Prostate gland (tissue), 2 donors: ENCODE measurements at regions not wholly inside any gene's neighbourhood (a gene's known extent, or its start where the extent isn't known, plus 50 kb on each side); places are given as distances from the start of the nearest gene placed in this dataset.

Experiments used
- POLR2A ChIP-seq: fragments of 450-650 bp; IDR thresholded peaks from one replicate; pipeline ENCODE4 v1.6.1; 2016; ENCODE audit warnings: antibody characterized with exemption, mild to moderate bottlenecking
- POLR2AphosphoS5 ChIP-seq: sonication (generic); formaldehyde crosslinking; IDR thresholded peaks from one replicate; pipeline ENCODE4 v1.6.1; 2017; ENCODE audit warnings: antibody characterized with exemption
- TF ChIP-seq, protein P1 (sequence below), 4 experiments: fragments of 200-600 bp in 2 of 4; fragments of 450-650 bp in 2 of 4; sonication (generic) in 2 of 4; IDR thresholded peaks; 1 replicate in 3 of 4; 2 replicates in 1 of 4; pipeline ENCODE4 v1.5.1; 2016 to 2019; ENCODE audit warnings: antibody characterized with exemption in 4 of 4, mild to moderate bottlenecking in 2 of 4, moderate library complexity in 2 of 4

GRCh38 chr13:24008679-24009078 lies 111.4 kb upstream of the C1QTNF9B start:
- TF ChIP-seq, protein P1, sequence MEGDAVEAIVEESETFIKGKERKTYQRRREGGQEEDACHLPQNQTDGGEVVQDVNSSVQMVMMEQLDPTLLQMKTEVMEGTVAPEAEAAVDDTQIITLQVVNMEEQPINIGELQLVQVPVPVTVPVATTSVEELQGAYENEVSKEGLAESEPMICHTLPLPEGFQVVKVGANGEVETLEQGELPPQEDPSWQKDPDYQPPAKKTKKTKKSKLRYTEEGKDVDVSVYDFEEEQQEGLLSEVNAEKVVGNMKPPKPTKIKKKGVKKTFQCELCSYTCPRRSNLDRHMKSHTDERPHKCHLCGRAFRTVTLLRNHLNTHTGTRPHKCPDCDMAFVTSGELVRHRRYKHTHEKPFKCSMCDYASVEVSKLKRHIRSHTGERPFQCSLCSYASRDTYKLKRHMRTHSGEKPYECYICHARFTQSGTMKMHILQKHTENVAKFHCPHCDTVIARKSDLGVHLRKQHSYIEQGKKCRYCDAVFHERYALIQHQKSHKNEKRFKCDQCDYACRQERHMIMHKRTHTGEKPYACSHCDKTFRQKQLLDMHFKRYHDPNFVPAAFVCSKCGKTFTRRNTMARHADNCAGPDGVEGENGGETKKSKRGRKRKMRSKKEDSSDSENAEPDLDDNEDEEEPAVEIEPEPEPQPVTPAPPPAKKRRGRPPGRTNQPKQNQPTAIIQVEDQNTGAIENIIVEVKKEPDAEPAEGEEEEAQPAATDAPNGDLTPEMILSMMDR (IDR thresholded peaks at IDR 0.05), result no peak
- TF ChIP-seq POLR2AphosphoS5 (no peak), POLR2A (no peak)
